ENCODE measurements at regions not wholly inside any gene's neighbourhood (a gene's known extent, or its start where the extent isn't known, plus 50 kb on each side); places are given as distances from the start of the nearest gene placed in this dataset.

GRCh38 chr4:154086247-154086646 is 297.4 kb upstream of the SFRP2 start:
- Histone ChIP-seq H3K36me3 (replicated peaks in 1 of 2; ENCODE audit: control extremely low read depth in 1 of 2, control insufficient read depth in 1 of 2, extremely low read depth in 1 of 2, insufficient read depth in 2 of 2, low read length in 1 of 2) (no peaks in the 10 kb centered on the region), H3K79me2 (ENCODE audit: control insufficient read depth, insufficient read depth, low read length) (no peaks in the 10 kb centered on the region), H3K9ac (ENCODE audit: low read length) (no peak overlapping the region), H3K4me1 (ENCODE audit: control insufficient read depth in 2 of 2, insufficient read depth in 2 of 2, low read length in 2 of 2) (no peaks in the 10 kb centered on the region), H3K4me2 (replicated peaks; ENCODE audit: low read depth, low read length, poor library complexity, severe bottlenecking) (no peak overlapping the region), H4K20me1 (ENCODE audit: control insufficient read depth, insufficient read depth, low read length, poor library complexity, severe bottlenecking) (no peaks in the 10 kb centered on the region), H2AFZ (ENCODE audit: insufficient read depth, low read depth, low read length, poor library complexity, severe bottlenecking) (no peak overlapping the region), H3K27ac (ENCODE audit: low read length in 2 of 2) (no peak overlapping the region), H3K9me3 (ENCODE audit: control extremely low read depth in 1 of 3, control insufficient read depth in 2 of 3, insufficient read depth in 1 of 3, low read length in 2 of 3) (no peaks in the 10 kb centered on the region), H3K4me3 (ENCODE audit: control extremely low read depth in 1 of 5, extremely low read depth in 1 of 5, insufficient read depth in 1 of 5, low read depth in 2 of 5, low read length in 4 of 5) (no peak overlapping the region), H3K27me3 (replicated peaks in 1 of 4; ENCODE audit: control extremely low read depth in 1 of 4, control insufficient read depth in 3 of 4, insufficient read depth in 4 of 4, low read length in 3 of 4) (no peaks in the 10 kb centered on the region)
- H3K27me3 Mint-ChIP-seq: no peaks in the 10 kb centered on the region
- WGBS (ENCODE audit: insufficient coverage): no CpG with 5 or more reads among the region's 3 CpGs
- ChIA-PET POLR2A (no interaction called here), CTCF (interaction anchor here (0.7 kb wide), 1 partner anchor 16 kb away, joined by 5 read pairs; no protein-coding TSS in a partner anchor)
- intact Hi-C loops (cut with micrococcal nuclease): no loop called here
- no peak for ATAC-seq (ENCODE audit: low read depth)
- TF ChIP-seq CTCF (IDR thresholded peaks at IDR 0.05) (no peak), EZH2 (IDR thresholded peaks at IDR 0.05; ENCODE audit: borderline replicate concordance, insufficient read depth, low read depth, low read length, poor library complexity, severe bottlenecking) (no peak)
- no peaks in the 10 kb centered on the region for H3K9me3 Mint-ChIP-seq (ENCODE audit: insufficient read depth)
- no peak overlapping the region for H3K27ac Mint-ChIP-seq
- no peaks in the 10 kb centered on the region for H3K4me1 Mint-ChIP-seq
- no peak overlapping the region for H3K4me3 Mint-ChIP-seq
- no peak for DNase-seq

GRCh38 chr4:154084864-154085263 is 296.0 kb upstream of the SFRP2 start:
- TF ChIP-seq CTCF (IDR thresholded peaks at IDR 0.05): no peak
- no peak for TF ChIP-seq EZH2 (IDR thresholded peaks at IDR 0.05; ENCODE audit: borderline replicate concordance, insufficient read depth, low read depth, low read length, poor library complexity, severe bottlenecking)
- H3K9me3 ChIP-seq (ENCODE audit: control extremely low read depth in 1 of 3, control insufficient read depth in 2 of 3, insufficient read depth in 1 of 3, low read length in 2 of 3): no peaks in the 10 kb centered on the region
- WGBS (ENCODE audit: insufficient coverage): no CpG with 5 or more reads among the region's 1 CpG
- no peak overlapping the region for H2AFZ ChIP-seq (ENCODE audit: insufficient read depth, low read depth, low read length, poor library complexity, severe bottlenecking)
- H3K27ac Mint-ChIP-seq: no peak overlapping the region
- no peak overlapping the region for H3K4me3 ChIP-seq (ENCODE audit: control extremely low read depth in 1 of 5, extremely low read depth in 1 of 5, insufficient read depth in 1 of 5, low read depth in 2 of 5, low read length in 4 of 5)
- H3K79me2 ChIP-seq (ENCODE audit: control insufficient read depth, insufficient read depth, low read length): no peaks in the 10 kb centered on the region
- no peaks in the 10 kb centered on the region for H3K36me3 ChIP-seq (replicated peaks in 1 of 2; ENCODE audit: control extremely low read depth in 1 of 2, control insufficient read depth in 1 of 2, extremely low read depth in 1 of 2, insufficient read depth in 2 of 2, low read length in 1 of 2)
- POLR2A ChIA-PET: no interaction called here
- no peaks in the 10 kb centered on the region for H3K4me1 ChIP-seq (ENCODE audit: control insufficient read depth in 2 of 2, insufficient read depth in 2 of 2, low read length in 2 of 2)
- CTCF ChIA-PET: no interaction called here
- no peak overlapping the region for H3K27ac ChIP-seq (ENCODE audit: low read length in 2 of 2)
- no peaks in the 10 kb centered on the region for H3K4me1 Mint-ChIP-seq
- no peaks in the 10 kb centered on the region for H3K27me3 Mint-ChIP-seq
- intact Hi-C loops (cut with micrococcal nuclease): no loop called here
- no peaks in the 10 kb centered on the region for H4K20me1 ChIP-seq (ENCODE audit: control insufficient read depth, insufficient read depth, low read length, poor library complexity, severe bottlenecking)
- DNase-seq (no peak), ATAC-seq (ENCODE audit: low read depth) (no peak)
- no peaks in the 10 kb centered on the region for H3K27me3 ChIP-seq (replicated peaks in 1 of 4; ENCODE audit: control extremely low read depth in 1 of 4, control insufficient read depth in 3 of 4, insufficient read depth in 4 of 4, low read length in 3 of 4)
- no peak overlapping the region for H3K4me2 ChIP-seq (replicated peaks; ENCODE audit: low read depth, low read length, poor library complexity, severe bottlenecking)
- no peak overlapping the region for H3K9ac ChIP-seq (ENCODE audit: low read length)
- no peak overlapping the region for H3K4me3 Mint-ChIP-seq
- no peaks in the 10 kb centered on the region for H3K9me3 Mint-ChIP-seq (ENCODE audit: insufficient read depth)
